Kidney (tissue), 13 donors: ENCODE measurements at regions not wholly inside any gene's neighbourhood (a gene's known extent, or its start where the extent isn't known, plus 50 kb on each side); places are given as distances from the start of the nearest gene placed in this dataset.

Source experiments
- DNase-seq, 5 donors: peaks; one replicate each; pipeline ENCODE4 v3.0.0-alpha.2; 2013 to 2020
- FAIRE-seq: peaks from 2 replicates; lab custom pipeline; 2012; peaks lifted over from hg19 to GRCh38; lab: Jason Lieb, UNC
- H3K27ac ChIP-seq, 2 donors: one replicate each; pipeline ENCODE4 v1.7.0; 2013; ENCODE audit warnings: low read depth in 2 of 2, low read length in 2 of 2, inconsistent platforms in 1 of 2
- H3K27me3 ChIP-seq: one replicate; pipeline ENCODE4 v1.7.1; 2013; ENCODE audit warnings: low read length, inconsistent platforms; ENCODE audit not compliant: control insufficient read depth, insufficient read depth
- H3K36me3 ChIP-seq, 3 donors: one replicate each; pipeline versions ENCODE4 v1.7.0 to v1.7.1; 2013; ENCODE audit warnings: low read length in 3 of 3, control low read depth in 1 of 3, inconsistent platforms in 1 of 3; ENCODE audit not compliant: insufficient read depth in 3 of 3, control insufficient read depth in 2 of 3
- H3K4me1 ChIP-seq, 3 donors: one replicate each; pipeline versions ENCODE4 v1.7.0 to v1.7.1; 2013; ENCODE audit warnings: low read length in 3 of 3, inconsistent platforms in 1 of 3, low read depth in 1 of 3; ENCODE audit not compliant: control insufficient read depth in 2 of 3, insufficient read depth in 2 of 3
- H3K4me3 ChIP-seq, 3 donors: one replicate each; pipeline versions ENCODE4 v1.7.0 to v1.8.1; 2013; ENCODE audit warnings: low read length in 3 of 3, control low read depth in 1 of 3, inconsistent platforms in 1 of 3
- H3K9ac ChIP-seq, 3 donors: one replicate each; pipeline versions ENCODE4 v1.7.0 to v1.7.1; 2013; ENCODE audit warnings: low read length in 3 of 3, control low read depth in 1 of 3, inconsistent platforms in 1 of 3
- H3K9me3 ChIP-seq, 3 donors: one replicate each; pipeline versions ENCODE4 v1.7.0 to v1.7.1; 2013; ENCODE audit warnings: low read length in 3 of 3, control low read depth in 1 of 3, inconsistent platforms in 1 of 3; ENCODE audit not compliant: control insufficient read depth in 2 of 3, insufficient read depth in 1 of 3
- CTCF ChIP-seq: IDR thresholded peaks from 3 replicates; pipeline ENCODE4 v1.5.1; 2012; ENCODE audit warnings: mild to moderate bottlenecking, moderate library complexity, borderline replicate concordance; ENCODE audit not compliant: insufficient read depth; ENCODE audit errors: extremely low read depth
- intact Hi-C: fragments of 100-400 bp; cut with DNase I; formaldehyde crosslinking; loops from one replicate; pipeline ENCODE4 v1.11.1; 2022
- donor health status: control.
- donor health status: control.
- donor health status: control.
- donor health status: control.
- donor health status: control.
- donor health status: DM: yes; HTN: yes; CAD: no.
- donor health status: Normal renal cell carcinoma (clear cell type).

GRCh38 chr2:67936969-67937368, 125.8 kb downstream of the C1D start:
- Histone ChIP-seq H3K4me3 (no peak overlapping the region), H3K9ac (no peak overlapping the region), H3K27me3 (no peaks in the 10 kb centered on the region), H3K36me3 (no peaks in the 10 kb centered on the region), H3K27ac (no peak overlapping the region), H3K9me3 (no peaks in the 10 kb centered on the region), H3K4me1 (no peaks in the 10 kb centered on the region)
- DNase-seq: no peak
- no peak for TF ChIP-seq CTCF
- intact Hi-C loops: no loop called here
- no peak for FAIRE-seq

GRCh38 chr2:67938053-67938452, 124.8 kb downstream of the C1D start:
- peaks cover 0 to 2% (median 0%) of the 10 kb centered on the region in 3 donors for H3K9me3 ChIP-seq
- no peaks in the 10 kb centered on the region for H3K36me3 ChIP-seq
- H3K9ac ChIP-seq: no peak overlapping the region
- no peak overlapping the region for H3K27ac ChIP-seq
- H3K27me3 ChIP-seq: no peaks in the 10 kb centered on the region
- intact Hi-C loops: no loop called here
- FAIRE-seq: no peak
- TF ChIP-seq CTCF: no peak
- H3K4me3 ChIP-seq: no peak overlapping the region
- no peak for DNase-seq
- H3K4me1 ChIP-seq: no peaks in the 10 kb centered on the region

- DNase-seq (no peak), FAIRE-seq (no peak)
- Histone ChIP-seq H3K4me1 (no peaks in the 10 kb centered on the region), H3K9me3 (peaks cover 0 to 2% (median 0%) of the 10 kb centered on the region in 3 donors), H3K27ac (no peak overlapping the region), H3K9ac (no peak overlapping the region), H3K36me3 (no peaks in the 10 kb centered on the region), H3K4me3 (no peak overlapping the region), H3K27me3 (no peaks in the 10 kb centered on the region)
- intact Hi-C loops: no loop called here
- no peak for TF ChIP-seq CTCF
These were observed 117.7 kb downstream of the C1D start for GRCh38 chr2:67945056-67945455.

GRCh38 chr2:67945940-67946339, 116.9 kb downstream of the C1D start:
- intact Hi-C loops: no loop called here
- FAIRE-seq (no peak), DNase-seq (peak in 1 of 5 donors; percentile 34)
- no peak overlapping the region for H3K27ac ChIP-seq
- H3K9me3 ChIP-seq: peaks cover 0 to 2% (median 0%) of the 10 kb centered on the region in 3 donors
- no peak overlapping the region for H3K9ac ChIP-seq
- H3K4me3 ChIP-seq: no peak overlapping the region
- H3K4me1 ChIP-seq: no peaks in the 10 kb centered on the region
- H3K36me3 ChIP-seq: no peaks in the 10 kb centered on the region
- no peak for TF ChIP-seq CTCF
- H3K27me3 ChIP-seq: no peaks in the 10 kb centered on the region
